ENCODE measurements at regions not wholly inside any gene's neighbourhood (a gene's known extent, or its start where the extent isn't known, plus 50 kb on each side); places are given as distances from the start of the nearest gene placed in this dataset.

DNA sequence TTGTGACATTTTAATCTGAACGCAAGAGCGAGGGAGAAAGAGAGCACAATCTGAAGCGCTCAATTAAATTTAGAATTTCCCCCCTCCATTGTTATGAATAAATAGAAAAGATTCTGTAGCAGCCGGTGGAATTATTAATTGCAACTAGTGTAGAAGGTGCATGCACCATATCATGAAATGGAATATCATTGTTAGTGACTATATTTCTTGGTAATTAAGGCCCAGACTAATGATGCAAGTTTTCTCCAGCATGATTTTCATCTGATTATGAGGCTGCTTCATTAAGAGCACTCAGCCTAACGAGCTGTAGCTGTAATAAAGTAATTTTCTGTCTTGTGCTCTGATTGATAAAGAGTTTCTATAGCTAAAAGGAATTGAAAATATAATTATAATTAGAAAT lies 432.2 kb upstream of the SPRED2 start:
- Mint-ChIP-seq H3K27ac (no peak overlapping the region), H3K4me1 (ENCODE audit: low read depth) (peaks cover 7% of the 10 kb centered on the region), H3K36me3 (ENCODE audit: insufficient read depth) (no peaks in the 10 kb centered on the region), H3K9me3 (ENCODE audit: low read depth) (no peaks in the 10 kb centered on the region), H3K27me3 (peaks cover 7% of the 10 kb centered on the region), H3K4me3 (ENCODE audit: low read depth) (no peak overlapping the region)
- TF ChIP-seq, protein P1, sequence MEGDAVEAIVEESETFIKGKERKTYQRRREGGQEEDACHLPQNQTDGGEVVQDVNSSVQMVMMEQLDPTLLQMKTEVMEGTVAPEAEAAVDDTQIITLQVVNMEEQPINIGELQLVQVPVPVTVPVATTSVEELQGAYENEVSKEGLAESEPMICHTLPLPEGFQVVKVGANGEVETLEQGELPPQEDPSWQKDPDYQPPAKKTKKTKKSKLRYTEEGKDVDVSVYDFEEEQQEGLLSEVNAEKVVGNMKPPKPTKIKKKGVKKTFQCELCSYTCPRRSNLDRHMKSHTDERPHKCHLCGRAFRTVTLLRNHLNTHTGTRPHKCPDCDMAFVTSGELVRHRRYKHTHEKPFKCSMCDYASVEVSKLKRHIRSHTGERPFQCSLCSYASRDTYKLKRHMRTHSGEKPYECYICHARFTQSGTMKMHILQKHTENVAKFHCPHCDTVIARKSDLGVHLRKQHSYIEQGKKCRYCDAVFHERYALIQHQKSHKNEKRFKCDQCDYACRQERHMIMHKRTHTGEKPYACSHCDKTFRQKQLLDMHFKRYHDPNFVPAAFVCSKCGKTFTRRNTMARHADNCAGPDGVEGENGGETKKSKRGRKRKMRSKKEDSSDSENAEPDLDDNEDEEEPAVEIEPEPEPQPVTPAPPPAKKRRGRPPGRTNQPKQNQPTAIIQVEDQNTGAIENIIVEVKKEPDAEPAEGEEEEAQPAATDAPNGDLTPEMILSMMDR (IDR thresholded peaks at IDR 0.05; ENCODE audit: unreplicated experiment) = no peak
- DNase-seq (ENCODE audit: low spot score, unreplicated experiment) = no peak

DNA sequence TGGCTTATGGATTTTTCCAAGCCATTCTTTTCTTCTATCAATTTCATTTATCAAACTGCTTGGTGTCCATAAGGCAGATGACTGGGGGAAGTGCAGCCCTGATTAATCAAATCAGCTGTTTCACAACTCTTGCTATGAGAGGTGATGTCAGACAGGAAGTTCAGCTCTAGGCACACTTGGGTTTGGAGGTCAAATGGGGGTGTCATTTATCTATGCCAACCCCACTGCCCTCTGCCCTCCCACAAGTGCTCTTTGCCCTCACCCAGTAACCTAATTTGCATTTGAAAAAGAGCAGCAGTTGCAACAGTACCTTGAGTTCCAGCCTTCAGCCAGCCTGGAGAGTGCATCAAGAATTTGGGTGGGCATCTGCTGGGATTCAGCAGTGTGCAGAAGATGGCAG lies 431.3 kb upstream of the SPRED2 start:
- DNase-seq (ENCODE audit: low spot score, unreplicated experiment) = no peak

DNA sequence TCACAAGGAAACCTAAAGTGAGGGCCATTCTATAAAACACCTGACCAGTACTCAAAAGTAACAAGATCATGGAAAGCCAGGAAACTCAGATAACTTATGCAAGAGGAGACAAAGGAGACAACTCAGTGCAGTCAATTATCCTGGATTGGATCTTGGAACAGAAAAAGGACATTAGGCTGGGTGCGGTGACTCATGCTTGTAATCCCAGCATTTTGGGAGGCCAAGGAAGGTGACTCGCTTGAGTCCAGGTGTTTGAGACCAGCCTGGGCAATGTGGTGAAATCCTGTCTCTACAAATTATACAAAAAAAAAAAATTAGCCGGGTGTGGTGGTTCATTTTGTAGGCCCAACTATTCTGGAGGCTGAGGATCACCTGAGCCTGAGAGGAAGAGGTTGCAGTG lies 424.5 kb upstream of the SPRED2 start:
- TF ChIP-seq, protein P1 (IDR thresholded peaks at IDR 0.05; ENCODE audit: unreplicated experiment) = no peak
- H3K9me3 Mint-ChIP-seq (ENCODE audit: low read depth) = no peaks in the 10 kb centered on the region
- H3K4me3 Mint-ChIP-seq (ENCODE audit: low read depth) = no peak overlapping the region
- H3K27ac Mint-ChIP-seq = no peak overlapping the region
- H3K4me1 Mint-ChIP-seq (ENCODE audit: low read depth) = no peaks in the 10 kb centered on the region
- DNase-seq (ENCODE audit: low spot score, unreplicated experiment) = no peak
- no peaks in the 10 kb centered on the region for H3K36me3 Mint-ChIP-seq (ENCODE audit: insufficient read depth)
- H3K27me3 Mint-ChIP-seq = peaks cover 4% of the 10 kb centered on the region

More for the DNA sequence above, 431.3 kb upstream of the SPRED2 start:
- H3K36me3 Mint-ChIP-seq (ENCODE audit: insufficient read depth) = no peaks in the 10 kb centered on the region
- H3K27me3 Mint-ChIP-seq = peaks cover 7% of the 10 kb centered on the region
- H3K4me1 Mint-ChIP-seq (ENCODE audit: low read depth) = peaks cover 7% of the 10 kb centered on the region
- TF ChIP-seq, protein P1 (IDR thresholded peaks at IDR 0.05; ENCODE audit: unreplicated experiment) = no peak
- H3K27ac Mint-ChIP-seq = no peak overlapping the region
- H3K4me3 Mint-ChIP-seq (ENCODE audit: low read depth) = no peak overlapping the region
- H3K9me3 Mint-ChIP-seq (ENCODE audit: low read depth) = no peaks in the 10 kb centered on the region

DNA sequence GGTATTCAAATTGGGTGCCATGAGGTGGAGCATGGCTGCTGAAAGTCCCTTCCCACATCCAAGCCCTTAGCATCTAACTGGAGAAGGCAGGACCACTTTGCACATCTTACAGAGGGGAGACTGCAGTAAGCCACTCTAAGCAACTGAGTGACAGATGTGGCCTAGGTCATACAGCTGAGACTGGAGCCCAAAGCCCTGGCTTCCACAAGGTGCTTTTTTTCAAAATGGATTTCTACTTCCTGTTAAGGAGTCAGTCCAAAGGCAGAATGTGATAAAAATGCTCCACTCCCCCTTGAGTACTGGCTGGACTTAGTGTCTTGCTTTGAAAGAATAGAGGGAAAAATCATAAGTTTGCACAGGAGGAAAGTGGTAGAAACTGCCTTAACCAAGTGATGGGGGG lies 424.0 kb upstream of the SPRED2 start:
- Mint-ChIP-seq H3K36me3 (ENCODE audit: insufficient read depth) (no peaks in the 10 kb centered on the region), H3K27ac (no peak overlapping the region), H3K27me3 (peaks cover 4% of the 10 kb centered on the region), H3K9me3 (ENCODE audit: low read depth) (no peaks in the 10 kb centered on the region), H3K4me1 (ENCODE audit: low read depth) (no peaks in the 10 kb centered on the region), H3K4me3 (ENCODE audit: low read depth) (no peak overlapping the region)
- TF ChIP-seq, protein P1 (IDR thresholded peaks at IDR 0.05; ENCODE audit: unreplicated experiment) = no peak
- DNase-seq (ENCODE audit: low spot score, unreplicated experiment) = no peak

DNA sequence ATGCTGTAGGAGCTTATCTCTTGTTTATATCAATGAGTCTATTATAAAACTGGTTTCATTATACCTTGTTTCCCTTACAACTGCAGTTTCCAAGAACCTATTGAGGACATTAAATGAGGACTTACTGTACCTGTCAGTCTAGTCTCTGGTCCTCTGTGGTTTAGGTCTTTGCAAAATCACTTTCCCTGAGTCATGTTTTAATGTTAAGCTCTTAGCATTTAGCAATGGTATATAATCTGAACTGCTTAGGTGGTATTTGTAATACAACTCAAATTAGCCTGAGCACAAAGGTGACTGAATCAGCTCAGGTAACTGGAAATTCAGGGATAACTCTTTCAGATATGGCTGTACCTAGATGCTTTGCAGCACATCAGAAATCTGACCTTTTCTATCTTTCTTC lies 418.3 kb upstream of the SPRED2 start:
- Mint-ChIP-seq H3K9me3 (ENCODE audit: low read depth) (no peaks in the 10 kb centered on the region), H3K4me1 (ENCODE audit: low read depth) (no peaks in the 10 kb centered on the region), H3K27ac (no peak overlapping the region), H3K36me3 (ENCODE audit: insufficient read depth) (no peaks in the 10 kb centered on the region), H3K27me3 (peaks cover 4% of the 10 kb centered on the region), H3K4me3 (ENCODE audit: low read depth) (no peak overlapping the region)
- DNase-seq (ENCODE audit: low spot score, unreplicated experiment) = no peak
- TF ChIP-seq, protein P1 (IDR thresholded peaks at IDR 0.05; ENCODE audit: unreplicated experiment) = no peak
